Fibroblast of lung (primary cell): ENCODE measurements at regions not wholly inside any gene's neighbourhood (a gene's known extent, or its start where the extent isn't known, plus 50 kb on each side); places are given as distances from the start of the nearest gene placed in this dataset.

ENCODE experiments used
- EZH2 ChIP-seq: IDR thresholded peaks from 2 replicates; pipeline ENCODE4 v1.5.1; 2012; ENCODE audit warnings: low read length, control low read depth, mild to moderate bottlenecking; ENCODE audit errors: missing control alignments
- TF ChIP-seq, protein P1 (sequence below), 2 donors: IDR thresholded peaks in 1 of 2; conservative IDR thresholded peaks in 1 of 2; 1 replicate in 1 of 2; 2 replicates in 1 of 2; pipeline ENCODE4 v1.5.1; 2011 to 2012; ENCODE audit warnings: low read length in 2 of 2, control low read depth in 1 of 2, inconsistent platforms in 1 of 2, low read depth in 1 of 2, mild to moderate bottlenecking in 1 of 2

- TF ChIP-seq, protein P1, sequence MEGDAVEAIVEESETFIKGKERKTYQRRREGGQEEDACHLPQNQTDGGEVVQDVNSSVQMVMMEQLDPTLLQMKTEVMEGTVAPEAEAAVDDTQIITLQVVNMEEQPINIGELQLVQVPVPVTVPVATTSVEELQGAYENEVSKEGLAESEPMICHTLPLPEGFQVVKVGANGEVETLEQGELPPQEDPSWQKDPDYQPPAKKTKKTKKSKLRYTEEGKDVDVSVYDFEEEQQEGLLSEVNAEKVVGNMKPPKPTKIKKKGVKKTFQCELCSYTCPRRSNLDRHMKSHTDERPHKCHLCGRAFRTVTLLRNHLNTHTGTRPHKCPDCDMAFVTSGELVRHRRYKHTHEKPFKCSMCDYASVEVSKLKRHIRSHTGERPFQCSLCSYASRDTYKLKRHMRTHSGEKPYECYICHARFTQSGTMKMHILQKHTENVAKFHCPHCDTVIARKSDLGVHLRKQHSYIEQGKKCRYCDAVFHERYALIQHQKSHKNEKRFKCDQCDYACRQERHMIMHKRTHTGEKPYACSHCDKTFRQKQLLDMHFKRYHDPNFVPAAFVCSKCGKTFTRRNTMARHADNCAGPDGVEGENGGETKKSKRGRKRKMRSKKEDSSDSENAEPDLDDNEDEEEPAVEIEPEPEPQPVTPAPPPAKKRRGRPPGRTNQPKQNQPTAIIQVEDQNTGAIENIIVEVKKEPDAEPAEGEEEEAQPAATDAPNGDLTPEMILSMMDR (conservative IDR thresholded peaks at IDR 0.05 in 1 of 2, IDR thresholded peaks at IDR 0.05 in 1 of 2; ENCODE audit: low read depth in 1 of 2, low read length in 2 of 2): no peak
- TF ChIP-seq EZH2: no peak
Measured at GRCh38 chr6:113695516-113695915, 161.6 kb upstream of the MARCKS start.
